ENCODE measurements at regions not wholly inside any gene's neighbourhood (a gene's known extent, or its start where the extent isn't known, plus 50 kb on each side); places are given as distances from the start of the nearest gene placed in this dataset.
"Not testable (repeated sequence)": the region's sequence is repeated elsewhere in the genome, so short reads cannot be mapped to it uniquely, and the experiment has no call there.

GRCh38 chr7:125370502-125370901 lies 440.9 kb upstream of the POT1 start:
- DNase-seq = no peak

GRCh38 chr7:125363873-125364272 lies 434.2 kb upstream of the POT1 start:
- no peak for DNase-seq

- DNase-seq = no peak
Measured at GRCh38 chr7:125358551-125359167, 429.0 kb upstream of the POT1 start.

- DNase-seq = no peak
Measured at GRCh38 chr7:125357676-125358455, 428.2 kb upstream of the POT1 start.

- DNase-seq = no peak
Measured at GRCh38 chr7:125355899-125356298, 426.3 kb upstream of the POT1 start.

- DNase-seq = no peak
Measured at GRCh38 chr7:125347269-125347668, 417.6 kb upstream of the POT1 start.

- no peak for DNase-seq
Measured at GRCh38 chr7:125338110-125338509, 408.5 kb upstream of the POT1 start.

- no peak for DNase-seq
Measured at GRCh38 chr7:125336326-125336725, 406.7 kb upstream of the POT1 start.

GRCh38 chr7:125326666-125327255 lies 397.1 kb upstream of the POT1 start:
- DNase-seq = no peak

- peak; percentile 33 for DNase-seq
Measured at GRCh38 chr7:125316466-125316865, 386.8 kb upstream of the POT1 start.

- no peak for DNase-seq
Measured at GRCh38 chr7:125299003-125299765, 369.6 kb upstream of the POT1 start.

- DNase-seq = no peak
Measured at GRCh38 chr7:125279961-125280360, 350.3 kb upstream of the POT1 start.

GRCh38 chr7:125278318-125278717 lies 348.7 kb upstream of the POT1 start:
- no peak for DNase-seq

GRCh38 chr7:125274742-125275141 lies 345.1 kb upstream of the POT1 start:
- not testable (repeated sequence) for DNase-seq

- not testable (repeated sequence) for DNase-seq
Measured at GRCh38 chr7:125264174-125264856, 334.7 kb upstream of the POT1 start.

GRCh38 chr7:125258876-125259417 lies 329.3 kb upstream of the POT1 start:
- DNase-seq = not testable (repeated sequence)

GRCh38 chr7:125257617-125258016 lies 328.0 kb upstream of the POT1 start:
- no peak for DNase-seq

GRCh38 chr7:125256446-125256845 lies 326.8 kb upstream of the POT1 start:
- peak; percentile 32 for DNase-seq

- no peak for DNase-seq
Measured at GRCh38 chr7:125255810-125256209, 326.2 kb upstream of the POT1 start.

GRCh38 chr7:125254566-125254965 lies 324.9 kb upstream of the POT1 start:
- DNase-seq = no peak

GRCh38 chr7:125253452-125254190 lies 324.0 kb upstream of the POT1 start:
- no peak for DNase-seq
